ENCODE measurements at regions not wholly inside any gene's neighbourhood (a gene's known extent, or its start where the extent isn't known, plus 50 kb on each side); places are given as distances from the start of the nearest gene placed in this dataset.

GRCh38 chrX:94041881-94042280 is 367.9 kb downstream of the FAM133A start:
- no peak for TF ChIP-seq CTCF (IDR thresholded peaks at IDR 0.05; ENCODE audit: borderline replicate concordance, insufficient read depth, low read depth, low read length)
- no peak overlapping the region for H3K4me3 ChIP-seq (ENCODE audit: low read depth, low read length)

GRCh38 chrX:94045724-94046123 is 371.7 kb downstream of the FAM133A start:
- no peak for TF ChIP-seq CTCF (IDR thresholded peaks at IDR 0.05; ENCODE audit: borderline replicate concordance, insufficient read depth, low read depth, low read length)
- H3K4me3 ChIP-seq (ENCODE audit: low read depth, low read length): no peak overlapping the region

GRCh38 chrX:94051926-94052325 is 377.9 kb downstream of the FAM133A start:
- no peak overlapping the region for H3K4me3 ChIP-seq (ENCODE audit: low read depth, low read length)
- TF ChIP-seq CTCF (IDR thresholded peaks at IDR 0.05; ENCODE audit: borderline replicate concordance, insufficient read depth, low read depth, low read length): no peak

GRCh38 chrX:94053575-94053974 is 379.6 kb downstream of the FAM133A start:
- H3K4me3 ChIP-seq (ENCODE audit: low read depth, low read length): no peak overlapping the region
- no peak for TF ChIP-seq CTCF (IDR thresholded peaks at IDR 0.05; ENCODE audit: borderline replicate concordance, insufficient read depth, low read depth, low read length)

- TF ChIP-seq CTCF (IDR thresholded peaks at IDR 0.05; ENCODE audit: borderline replicate concordance, insufficient read depth, low read depth, low read length): no peak
- H3K4me3 ChIP-seq (ENCODE audit: low read depth, low read length): no peak overlapping the region
Observed at GRCh38 chrX:94057385-94057784, 383.4 kb downstream of the FAM133A start.

GRCh38 chrX:94058728-94059382 is 384.8 kb downstream of the FAM133A start:
- H3K4me3 ChIP-seq (ENCODE audit: low read depth, low read length): no peak overlapping the region
- peak; percentile 46; the same call in 1 of the 2 replicates for TF ChIP-seq CTCF (IDR thresholded peaks at IDR 0.05; ENCODE audit: borderline replicate concordance, insufficient read depth, low read depth, low read length)

- H3K4me3 ChIP-seq (ENCODE audit: low read depth, low read length): no peak overlapping the region
- TF ChIP-seq CTCF (IDR thresholded peaks at IDR 0.05; ENCODE audit: borderline replicate concordance, insufficient read depth, low read depth, low read length): no peak
Observed at GRCh38 chrX:94065091-94065490, 391.1 kb downstream of the FAM133A start.

All from GM12875 (cell line).